ENCODE measurements at regions not wholly inside any gene's neighbourhood (a gene's known extent, or its start where the extent isn't known, plus 50 kb on each side); places are given as distances from the start of the nearest gene placed in this dataset.

GRCh38 chr9:81530846-81531245, 158.5 kb downstream of the TLE1 start:
- H3K27ac ChIP-seq (ENCODE audit: control insufficient read depth, insufficient read depth) = no peak overlapping the region
- no peak overlapping the region for H2AFZ ChIP-seq (ENCODE audit: control insufficient read depth, low read depth, low read length)
- no peaks in the 10 kb centered on the region for H3K36me3 ChIP-seq (ENCODE audit: control insufficient read depth in 2 of 2, insufficient read depth in 2 of 2, low read length in 1 of 2)
- no peak overlapping the region for H3K4me3 ChIP-seq
- FAIRE-seq = no peak
- ChIA-PET SMC1A (ENCODE audit: uncharacterized antibody, unreplicated experiment) (no interaction called here), RAD21 (ENCODE audit: unreplicated experiment) (no interaction called here), POLR2A (no interaction called here), CTCF (no interaction called here)
- no peak for TF ChIP-seq BHLHE40 (IDR thresholded peaks at IDR 0.05; ENCODE audit: borderline replicate concordance in 1 of 2, low read depth in 2 of 2, low read length in 1 of 2)
- no peak for TF ChIP-seq MEF2B (IDR thresholded peaks at IDR 0.05; ENCODE audit: partially characterized antibody, poor library complexity, severe bottlenecking)
- no peak for TF ChIP-seq SREBF2 (IDR thresholded peaks at IDR 0.05; ENCODE audit: low read length)
- TF ChIP-seq FOS (IDR thresholded peaks at IDR 0.05; ENCODE audit: borderline replicate concordance, extremely low read depth, insufficient read length) = no peak
- TF ChIP-seq ZNF207 (IDR thresholded peaks at IDR 0.05; ENCODE audit: borderline replicate concordance) = no peak
- TF ChIP-seq JUNB (IDR thresholded peaks at IDR 0.05) = no peak
- TF ChIP-seq E2F4 (IDR thresholded peaks at IDR 0.05; ENCODE audit: low read depth, low read length) = no peak
- TF ChIP-seq RFX5 (IDR thresholded peaks at IDR 0.05; ENCODE audit: low read depth, low read length) = no peak
- no peak for TF ChIP-seq ZSCAN29 (IDR thresholded peaks at IDR 0.05)
- H4K20me1 ChIP-seq (ENCODE audit: control insufficient read depth, insufficient read depth) = no peaks in the 10 kb centered on the region
- WGBS (ENCODE audit: insufficient coverage, insufficient replicate concordance, low lambda C conversion rate, missing lambda C conversion rate) = 17% methylated on average over 4 of the region's 4 CpGs
- H3K9me3 ChIP-seq (replicated peaks; ENCODE audit: control insufficient read depth, insufficient read depth, low read length) = no peaks in the 10 kb centered on the region
- H3K79me2 ChIP-seq (ENCODE audit: control insufficient read depth, insufficient read depth, low read length) = no peaks in the 10 kb centered on the region
- H3K9ac ChIP-seq (ENCODE audit: control insufficient read depth, insufficient read depth, low read length) = no peak overlapping the region
- H3K4me2 ChIP-seq (ENCODE audit: control insufficient read depth, insufficient read depth) = no peak overlapping the region
- intact Hi-C loops (cut with micrococcal nuclease; ENCODE audit: unreplicated experiment) (no loop called here), in situ Hi-C loops (cut with MboI) (no loop called here)
- BruUV-seq (replicated peaks) = no TSS peak
- no peak for DNase-seq (ENCODE audit: low read depth, low spot score)
- no peak for ATAC-seq
- H3K4me1 ChIP-seq (ENCODE audit: control insufficient read depth, insufficient read depth, low read length) = no peaks in the 10 kb centered on the region
- no peaks in the 10 kb centered on the region for H3K27me3 ChIP-seq (replicated peaks in 1 of 2; ENCODE audit: control insufficient read depth in 2 of 2, insufficient read depth in 2 of 2, low read length in 1 of 2)

Measured in GM12878 (cell line).